CD14-positive monocyte (primary cell): ENCODE measurements at regions not wholly inside any gene's neighbourhood (a gene's known extent, or its start where the extent isn't known, plus 50 kb on each side); places are given as distances from the start of the nearest gene placed in this dataset.

Experiments
- DNase-seq, 3 donors: peaks; one replicate each; pipeline ENCODE4 v3.0.0-alpha.2; 2011 to 2022
- H2AFZ ChIP-seq: 2 replicates; pipeline ENCODE4 v1.6.0; 2012; ENCODE audit warnings: mild to moderate bottlenecking, low read depth, low read length, inconsistent platforms; ENCODE audit not compliant: insufficient read depth, poor library complexity, severe bottlenecking
- H3K27ac ChIP-seq, 2 donors: 1 replicate in 1 of 2; 2 replicates in 1 of 2; pipeline ENCODE4 v1.5.1; 2012 to 2013; ENCODE audit warnings: low read length in 2 of 2, control low read depth in 1 of 2, inconsistent platforms in 1 of 2, low read depth in 1 of 2, mild to moderate bottlenecking in 1 of 2
- H3K27me3 ChIP-seq, 2 donors: one replicate each; pipeline versions ENCODE4 v1.6.0 to v1.6.1; 2011 to 2013; ENCODE audit warnings: low read length in 2 of 2; ENCODE audit not compliant: control insufficient read depth in 2 of 2, insufficient read depth in 2 of 2
- H3K36me3 ChIP-seq, 2 donors: replicated peaks in 1 of 2; 1 replicate in 1 of 2; 2 replicates in 1 of 2; pipeline versions ENCODE4 v1.5.1 to v1.6.1; 2012 to 2013; ENCODE audit warnings: low read length in 2 of 2, control low read depth in 1 of 2, inconsistent platforms in 1 of 2, mild to moderate bottlenecking in 1 of 2; ENCODE audit not compliant: insufficient read depth in 2 of 2, control insufficient read depth in 1 of 2
- H3K4me1 ChIP-seq, 2 donors: 1 replicate in 1 of 2; 2 replicates in 1 of 2; pipeline versions ENCODE4 v1.5.1 to v1.6.1; 2012 to 2013; ENCODE audit warnings: low read length in 2 of 2, control low read depth in 1 of 2, inconsistent platforms in 1 of 2, mild to moderate bottlenecking in 1 of 2, moderate library complexity in 1 of 2; ENCODE audit not compliant: insufficient read depth in 2 of 2, control insufficient read depth in 1 of 2
- H3K4me2 ChIP-seq: replicated peaks from 2 replicates; pipeline ENCODE3; 2012; ENCODE audit warnings: low read length, moderate library complexity, mild to moderate bottlenecking; ENCODE audit not compliant: poor library complexity, severe bottlenecking; ENCODE audit errors: extremely low read depth
- H3K4me3 ChIP-seq, 3 experiments: fragments of 200-600 bp in 1 of 3; sonication (generic) in 1 of 3; replicated peaks in 1 of 3; 1 replicate in 2 of 3; 2 replicates in 1 of 3; pipeline ENCODE4 v1.5.1; 2011 to 2013; ENCODE audit warnings: low read length in 3 of 3, mild to moderate bottlenecking in 3 of 3, control low read depth in 2 of 3, low read depth in 2 of 3, inconsistent platforms in 1 of 3, moderate library complexity in 1 of 3
- H3K79me2 ChIP-seq: 2 replicates; pipeline ENCODE4 v1.6.0; 2012; ENCODE audit warnings: mild to moderate bottlenecking, control low read depth, inconsistent platforms, low read length, moderate library complexity; ENCODE audit not compliant: insufficient read depth
- H3K9ac ChIP-seq: 2 replicates; pipeline ENCODE4 v1.6.0; 2017; ENCODE audit warnings: low read length, mild to moderate bottlenecking; ENCODE audit not compliant: insufficient read depth, poor library complexity, severe bottlenecking
- H3K9me3 ChIP-seq, 2 donors: replicated peaks in 1 of 2; 1 replicate in 1 of 2; 2 replicates in 1 of 2; pipeline versions ENCODE4 v1.5.1 to v1.6.1; 2012 to 2013; ENCODE audit warnings: low read length in 2 of 2, control low read depth in 1 of 2; ENCODE audit not compliant: control insufficient read depth in 1 of 2, insufficient read depth in 1 of 2
- H4K20me1 ChIP-seq: 2 replicates; pipeline ENCODE4 v1.6.0; 2012; ENCODE audit warnings: mild to moderate bottlenecking, low read length, control low read depth, moderate library complexity; ENCODE audit not compliant: insufficient read depth
- H3K27ac Mint-ChIP-seq, 7 donors: one replicate each; pipeline ENCODE4 v1.8.0; 2020; ENCODE audit warnings: mild to moderate bottlenecking in 7 of 7, mixed read lengths in 7 of 7, moderate library complexity in 6 of 7, inconsistent platforms in 2 of 7
- H3K27me3 Mint-ChIP-seq, 3 donors: one replicate each; pipeline ENCODE4 v1.8.0; 2021 to 2022; ENCODE audit warnings: low read depth in 3 of 3, mild to moderate bottlenecking in 3 of 3, mixed read lengths in 3 of 3, moderate library complexity in 3 of 3, inconsistent platforms in 1 of 3
- H3K36me3 Mint-ChIP-seq, 2 donors: one replicate each; pipeline ENCODE4 v1.8.0; 2020; ENCODE audit warnings: mixed read lengths in 2 of 2, inconsistent platforms in 1 of 2, mild to moderate bottlenecking in 1 of 2
- H3K4me1 Mint-ChIP-seq: one replicate; pipeline ENCODE4 v1.8.0; 2020; ENCODE audit warnings: mild to moderate bottlenecking, mixed read lengths
- H3K4me3 Mint-ChIP-seq, 2 donors: one replicate each; pipeline ENCODE4 v1.8.0; 2020; ENCODE audit warnings: mild to moderate bottlenecking in 2 of 2, mixed read lengths in 2 of 2, moderate library complexity in 1 of 2
- H3K9me3 Mint-ChIP-seq, 7 donors: one replicate each; pipeline ENCODE4 v1.8.0; 2020 to 2022; ENCODE audit warnings: mixed read lengths in 7 of 7, mild to moderate bottlenecking in 6 of 7, moderate library complexity in 6 of 7, inconsistent platforms in 2 of 7
- WGBS: methylation state at CpG from one replicate; pipeline ENCODE4 v1.1.5; 2013; ENCODE audit warnings: missing lambda C conversion rate; ENCODE audit not compliant: insufficient coverage; 5-methylcytosine and 5-hydroxymethylcytosine counted together
- intact Hi-C, 2 donors: fragments of 100-400 bp; cut with micrococcal nuclease; formaldehyde crosslinking; loops; one replicate each; pipeline versions ENCODE4 v1.15.0 to v1.15.1; 2023
- TF ChIP-seq, protein P1 (sequence below): fragments of 200-600 bp; IDR thresholded peaks from one replicate; pipeline ENCODE4 v1.8.0; 2022; ENCODE audit warnings: antibody characterized with exemption, mild to moderate bottlenecking

DNA sequence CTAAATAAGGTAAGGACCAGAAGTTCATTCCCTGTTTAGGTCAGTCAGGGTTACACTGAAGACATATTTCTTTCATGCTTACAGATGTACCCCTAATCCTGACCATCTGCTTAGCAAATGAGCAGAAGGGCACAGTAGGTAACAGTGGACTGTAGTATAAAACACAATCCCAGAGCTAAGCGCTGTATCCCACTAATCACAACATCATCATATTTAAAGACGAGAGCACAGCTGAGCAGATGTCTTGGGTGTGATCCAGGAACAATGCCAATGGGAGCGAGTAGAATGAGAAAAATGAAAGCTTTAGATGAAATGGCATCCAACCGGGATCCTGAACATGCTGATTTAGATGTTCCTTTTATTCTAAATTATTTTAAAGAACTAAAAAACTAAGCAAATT is 213.4 kb downstream of the CCER1 start:
- no peak for DNase-seq
- no peak overlapping the region for H3K4me3 Mint-ChIP-seq
- peaks cover 0 to 7% (median 2%) of the 10 kb centered on the region in 7 donors for H3K9me3 Mint-ChIP-seq
- H3K27ac Mint-ChIP-seq = peak overlapping the region in 1 of 7 donors; percentile 1
- Histone ChIP-seq H3K27ac (no peak overlapping the region), H3K4me3 (no peak overlapping the region), H3K9ac (no peak overlapping the region), H3K36me3 (no peaks in the 10 kb centered on the region), H4K20me1 (no peaks in the 10 kb centered on the region), H3K4me1 (no peaks in the 10 kb centered on the region), H3K79me2 (no peaks in the 10 kb centered on the region), H3K4me2 (no peak overlapping the region), H2AFZ (no peak overlapping the region), H3K9me3 (peaks cover 0 to 8% of the 10 kb centered on the region in 2 donors), H3K27me3 (no peaks in the 10 kb centered on the region)
- no peaks in the 10 kb centered on the region for H3K4me1 Mint-ChIP-seq
- no CpG with 5 or more reads among the region's 4 CpGs for WGBS
- H3K27me3 Mint-ChIP-seq = no peaks in the 10 kb centered on the region
- no peaks in the 10 kb centered on the region for H3K36me3 Mint-ChIP-seq
- intact Hi-C loops = no loop called here
- TF ChIP-seq, protein P1, sequence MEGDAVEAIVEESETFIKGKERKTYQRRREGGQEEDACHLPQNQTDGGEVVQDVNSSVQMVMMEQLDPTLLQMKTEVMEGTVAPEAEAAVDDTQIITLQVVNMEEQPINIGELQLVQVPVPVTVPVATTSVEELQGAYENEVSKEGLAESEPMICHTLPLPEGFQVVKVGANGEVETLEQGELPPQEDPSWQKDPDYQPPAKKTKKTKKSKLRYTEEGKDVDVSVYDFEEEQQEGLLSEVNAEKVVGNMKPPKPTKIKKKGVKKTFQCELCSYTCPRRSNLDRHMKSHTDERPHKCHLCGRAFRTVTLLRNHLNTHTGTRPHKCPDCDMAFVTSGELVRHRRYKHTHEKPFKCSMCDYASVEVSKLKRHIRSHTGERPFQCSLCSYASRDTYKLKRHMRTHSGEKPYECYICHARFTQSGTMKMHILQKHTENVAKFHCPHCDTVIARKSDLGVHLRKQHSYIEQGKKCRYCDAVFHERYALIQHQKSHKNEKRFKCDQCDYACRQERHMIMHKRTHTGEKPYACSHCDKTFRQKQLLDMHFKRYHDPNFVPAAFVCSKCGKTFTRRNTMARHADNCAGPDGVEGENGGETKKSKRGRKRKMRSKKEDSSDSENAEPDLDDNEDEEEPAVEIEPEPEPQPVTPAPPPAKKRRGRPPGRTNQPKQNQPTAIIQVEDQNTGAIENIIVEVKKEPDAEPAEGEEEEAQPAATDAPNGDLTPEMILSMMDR = no peak

DNA sequence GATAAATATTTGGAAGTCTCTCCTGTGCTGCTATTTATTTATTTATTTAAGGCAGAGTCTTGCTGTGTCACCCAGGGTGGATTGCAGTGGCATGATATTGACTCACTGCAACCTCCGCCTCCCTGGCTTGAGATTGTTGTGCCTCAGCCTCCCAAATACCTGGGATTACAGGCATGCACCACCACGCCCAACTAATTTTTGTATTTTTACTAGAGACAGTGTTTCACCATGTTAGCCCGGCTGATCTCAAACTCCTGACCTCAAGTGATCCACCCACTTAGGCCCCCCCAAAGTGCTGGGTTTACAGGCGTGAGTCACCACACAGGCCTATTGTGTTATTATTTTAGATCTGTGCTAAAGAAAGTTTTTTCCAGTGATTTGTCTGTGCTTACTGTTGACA is 225.2 kb downstream of the CCER1 start:
- H3K4me2 ChIP-seq = no peak overlapping the region
- 83% methylated on average over 1 of the region's 4 CpGs for WGBS
- Mint-ChIP-seq H3K27me3 (no peaks in the 10 kb centered on the region), H3K27ac (no peak overlapping the region), H3K36me3 (no peaks in the 10 kb centered on the region), H3K9me3 (peaks cover 0 to 5% (median 0%) of the 10 kb centered on the region in 7 donors), H3K4me3 (no peak overlapping the region), H3K4me1 (no peaks in the 10 kb centered on the region)
- no peak overlapping the region for H2AFZ ChIP-seq
- TF ChIP-seq, protein P1 = no peak
- no peaks in the 10 kb centered on the region for H3K27me3 ChIP-seq
- H3K9me3 ChIP-seq = peaks cover 0 to 6% of the 10 kb centered on the region in 2 donors
- no peaks in the 10 kb centered on the region for H3K79me2 ChIP-seq
- H3K36me3 ChIP-seq = no peaks in the 10 kb centered on the region
- no peak for DNase-seq
- no peaks in the 10 kb centered on the region for H4K20me1 ChIP-seq
- H3K9ac ChIP-seq = no peak overlapping the region
- H3K27ac ChIP-seq = no peak overlapping the region
- H3K4me1 ChIP-seq = no peaks in the 10 kb centered on the region
- intact Hi-C loops = no loop called here
- no peak overlapping the region for H3K4me3 ChIP-seq
